Neural progenitor cell (in vitro differentiated cells): ENCODE measurements at regions not wholly inside any gene's neighbourhood (a gene's known extent, or its start where the extent isn't known, plus 50 kb on each side); places are given as distances from the start of the nearest gene placed in this dataset.

Source experiments
- DNase-seq: peaks from one replicate; pipeline ENCODE4 v3.0.0-alpha.2; 2016; ENCODE audit warnings: low spot score
- H2AFZ ChIP-seq: fragments of 200-600 bp; sonication (generic); replicated peaks from 2 replicates; pipeline ENCODE4 v1.6.1; 2016; ENCODE audit warnings: antibody characterized with exemption
- H3F3A ChIP-seq: fragments of 200-600 bp; sonication (generic); 2 replicates; pipeline ENCODE4 v1.6.1; 2016; ENCODE audit warnings: antibody characterized with exemption, low read depth
- H3K27ac ChIP-seq: fragments of 200-600 bp; sonication (generic); 2 replicates; pipeline ENCODE4 v1.5.1; 2016; ENCODE audit warnings: mild to moderate bottlenecking
- H3K27me3 ChIP-seq: fragments of 200-600 bp; sonication (generic); 2 replicates; pipeline ENCODE4 v1.6.1; 2016; ENCODE audit warnings: mild to moderate bottlenecking, moderate library complexity
- H3K36me3 ChIP-seq: fragments of 200-600 bp; sonication (generic); 2 replicates; pipeline ENCODE4 v1.5.1; 2016
- H3K4me1 ChIP-seq: fragments of 200-600 bp; sonication (generic); 2 replicates; pipeline ENCODE4 v1.6.1; 2016; ENCODE audit warnings: mixed run types
- H3K4me2 ChIP-seq: fragments of 200-600 bp; sonication (generic); 2 replicates; pipeline ENCODE4 v1.6.1; 2016
- H3K4me3 ChIP-seq: fragments of 200-600 bp; sonication (generic); 2 replicates; pipeline ENCODE4 v1.5.1; 2016
- H3K79me2 ChIP-seq: fragments of 200-600 bp; sonication (generic); 2 replicates; pipeline ENCODE4 v1.6.1; 2016; ENCODE audit warnings: low read depth
- H3K9ac ChIP-seq: fragments of 200-600 bp; sonication (generic); 2 replicates; pipeline ENCODE4 v1.6.1; 2016
- H3K9me3 ChIP-seq: fragments of 200-600 bp; sonication (generic); 2 replicates; pipeline ENCODE4 v1.5.1; 2016; ENCODE audit warnings: low read depth
- H4K20me1 ChIP-seq: fragments of 200-600 bp; sonication (generic); 2 replicates; pipeline ENCODE4 v1.6.1; 2016; ENCODE audit warnings: low read depth
- H3K27ac Mint-ChIP-seq: 3 replicates; pipeline ENCODE4 v1.8.0; 2021; ENCODE audit warnings: mixed read lengths
- H3K27me3 Mint-ChIP-seq: 2 replicates; pipeline ENCODE4 v1.8.0; 2022; ENCODE audit warnings: low read depth, mild to moderate bottlenecking, inconsistent platforms, moderate library complexity, mixed read lengths; ENCODE audit not compliant: insufficient read depth
- H3K36me3 Mint-ChIP-seq: 3 replicates; pipeline ENCODE4 v1.8.0; 2021; ENCODE audit warnings: mixed read lengths
- H3K4me1 Mint-ChIP-seq: 3 replicates; pipeline ENCODE4 v1.8.0; 2021; ENCODE audit warnings: mixed read lengths
- H3K4me3 Mint-ChIP-seq: 3 replicates; pipeline ENCODE4 v1.8.0; 2021; ENCODE audit warnings: mild to moderate bottlenecking, moderate library complexity, mixed read lengths
- H3K9me3 Mint-ChIP-seq: 3 replicates; pipeline ENCODE4 v1.8.0; 2020; ENCODE audit warnings: mixed read lengths
- CTCF ChIP-seq: fragments of 200-600 bp; sonication (generic); IDR thresholded peaks from 2 replicates; pipeline ENCODE4 v1.5.1; 2017; ENCODE audit warnings: antibody characterized with exemption, mild to moderate bottlenecking
- EZH2 ChIP-seq: fragments of 200-600 bp; sonication (generic); IDR thresholded peaks from 2 replicates; pipeline ENCODE4 v1.6.1; 2017; ENCODE audit warnings: antibody characterized with exemption, mild to moderate bottlenecking, moderate library complexity
- EZH2phosphoT487 ChIP-seq: fragments of 200-600 bp; sonication (generic); IDR thresholded peaks from 2 replicates; pipeline ENCODE4 v1.6.1; 2017; ENCODE audit warnings: antibody characterized with exemption

GRCh38 chr1:182147951-182148350, 86.4 kb upstream of the ZNF648 start:
- Mint-ChIP-seq H3K27ac (no peak overlapping the region), H3K4me1 (peaks cover 42% of the 10 kb centered on the region), H3K4me3 (no peak overlapping the region), H3K27me3 (no peaks in the 10 kb centered on the region), H3K36me3 (no peaks in the 10 kb centered on the region), H3K9me3 (no peaks in the 10 kb centered on the region)
- Histone ChIP-seq H3K9me3 (no peaks in the 10 kb centered on the region), H3K79me2 (no peaks in the 10 kb centered on the region), H3K4me3 (no peak overlapping the region), H3K36me3 (no peaks in the 10 kb centered on the region), H3K27me3 (no peaks in the 10 kb centered on the region), H3K4me2 (no peak overlapping the region), H3K4me1 (peaks cover 20% of the 10 kb centered on the region), H4K20me1 (no peaks in the 10 kb centered on the region), H3K27ac (no peak overlapping the region), H3F3A (peaks cover 18% of the 10 kb centered on the region), H3K9ac (no peak overlapping the region), H2AFZ (no peak overlapping the region)
- TF ChIP-seq CTCF = no peak
- TF ChIP-seq EZH2phosphoT487 = no peak
- TF ChIP-seq EZH2 = no peak
- DNase-seq = no peak

- Histone ChIP-seq H2AFZ (no peak overlapping the region), H3K79me2 (no peaks in the 10 kb centered on the region), H3K27ac (no peak overlapping the region), H4K20me1 (no peaks in the 10 kb centered on the region), H3K9me3 (no peaks in the 10 kb centered on the region), H3K4me1 (peaks cover 20% of the 10 kb centered on the region), H3K4me2 (no peak overlapping the region), H3K4me3 (no peak overlapping the region), H3F3A (peaks cover 18% of the 10 kb centered on the region), H3K27me3 (no peaks in the 10 kb centered on the region), H3K36me3 (no peaks in the 10 kb centered on the region), H3K9ac (no peak overlapping the region)
- no peak overlapping the region for H3K27ac Mint-ChIP-seq
- H3K27me3 Mint-ChIP-seq = no peaks in the 10 kb centered on the region
- DNase-seq = no peak
- no peaks in the 10 kb centered on the region for H3K9me3 Mint-ChIP-seq
- no peak overlapping the region for H3K4me3 Mint-ChIP-seq
- no peaks in the 10 kb centered on the region for H3K36me3 Mint-ChIP-seq
- H3K4me1 Mint-ChIP-seq = peaks cover 42% of the 10 kb centered on the region
- TF ChIP-seq EZH2phosphoT487 (no peak), CTCF (no peak), EZH2 (no peak)
Measured at GRCh38 chr1:182147136-182147820, 85.8 kb upstream of the ZNF648 start.

GRCh38 chr1:182146286-182146685, 84.8 kb upstream of the ZNF648 start:
- Histone ChIP-seq H3K36me3 (no peaks in the 10 kb centered on the region), H3K27me3 (no peaks in the 10 kb centered on the region), H2AFZ (no peak overlapping the region), H3K9me3 (no peaks in the 10 kb centered on the region), H4K20me1 (no peaks in the 10 kb centered on the region), H3K4me2 (no peak overlapping the region), H3F3A (peaks cover 18% of the 10 kb centered on the region), H3K4me1 (peaks cover 20% of the 10 kb centered on the region), H3K79me2 (no peaks in the 10 kb centered on the region), H3K4me3 (no peak overlapping the region), H3K9ac (no peak overlapping the region), H3K27ac (no peak overlapping the region)
- Mint-ChIP-seq H3K4me3 (no peak overlapping the region), H3K27me3 (no peaks in the 10 kb centered on the region), H3K36me3 (no peaks in the 10 kb centered on the region), H3K27ac (no peak overlapping the region), H3K9me3 (no peaks in the 10 kb centered on the region), H3K4me1 (peaks cover 42% of the 10 kb centered on the region)
- TF ChIP-seq CTCF (no peak), EZH2phosphoT487 (no peak), EZH2 (no peak)
- DNase-seq = no peak
